SU-DHL-6 (cell line): ENCODE measurements at regions not wholly inside any gene's neighbourhood (a gene's known extent, or its start where the extent isn't known, plus 50 kb on each side); places are given as distances from the start of the nearest gene placed in this dataset.
"Not testable (repeated sequence)": the region's sequence is repeated elsewhere in the genome, so short reads cannot be mapped to it uniquely, and the experiment has no call there.

Experiments
- H2AFZ ChIP-seq: fragments of 200-600 bp; sonication (generic); 2 replicates; pipeline ENCODE4 v1.6.1; 2014; ENCODE audit warnings: low read depth, mild to moderate bottlenecking, moderate library complexity, mixed read lengths, antibody characterized with exemption, low read length; ENCODE audit not compliant: severe bottlenecking
- H3F3A ChIP-seq: fragments of 200-600 bp; shearing (Covaris generic); 2 replicates; pipeline ENCODE4 v1.6.0; 2016; ENCODE audit warnings: antibody characterized with exemption, mild to moderate bottlenecking; ENCODE audit not compliant: insufficient read depth
- H3K27ac ChIP-seq: fragments of 200-600 bp; sonication (generic); 2 replicates; pipeline ENCODE4 v1.5.1; 2016; ENCODE audit warnings: low read depth, mild to moderate bottlenecking, low read length, moderate library complexity, mixed read lengths
- H3K27me3 ChIP-seq: fragments of 200-600 bp; sonication (generic), shearing (Covaris generic); 2 replicates; pipeline ENCODE4 v1.6.0; 2014; ENCODE audit warnings: mild to moderate bottlenecking, low read length
- H3K36me3 ChIP-seq: fragments of 200-600 bp; sonication (generic); 2 replicates; pipeline ENCODE4 v1.6.1; 2014; ENCODE audit warnings: mild to moderate bottlenecking, low read length, mixed read lengths
- H3K4me2 ChIP-seq: fragments of 300-600, 200-600 bp; shearing (Covaris generic), sonication (generic); 2 replicates; pipeline ENCODE4 v1.6.0; 2014; ENCODE audit warnings: low read length, low read depth, mild to moderate bottlenecking; ENCODE audit not compliant: poor library complexity, severe bottlenecking
- H3K4me3 ChIP-seq: fragments of 200-600 bp; sonication (generic); 2 replicates; pipeline ENCODE4 v1.5.1; 2014; ENCODE audit warnings: antibody characterized with exemption, low read length, mild to moderate bottlenecking, mixed read lengths; ENCODE audit not compliant: insufficient read depth, poor library complexity, severe bottlenecking
- H3K79me2 ChIP-seq: fragments of 200-600 bp; sonication (generic); 2 replicates; pipeline ENCODE4 v1.6.1; 2014; ENCODE audit warnings: mild to moderate bottlenecking, low read length, moderate library complexity; ENCODE audit not compliant: insufficient read depth
- H3K9ac ChIP-seq: fragments of 200-600 bp; sonication (generic); 2 replicates; pipeline ENCODE4 v1.7.0; 2014; ENCODE audit warnings: mild to moderate bottlenecking, low read length
- H3K9me2 ChIP-seq: fragments of 200-600 bp; sonication (generic); replicated peaks from 2 replicates; pipeline ENCODE4 v1.6.1; 2014; ENCODE audit warnings: low read length; ENCODE audit not compliant: insufficient read depth
- H3K9me3 ChIP-seq: fragments of 200-600 bp; sonication (generic); 2 replicates; pipeline ENCODE4 v1.6.1; 2014; ENCODE audit warnings: low read length, mixed read lengths; ENCODE audit not compliant: insufficient read depth
- H4K20me1 ChIP-seq: fragments of 200-600 bp; sonication (generic); 2 replicates; pipeline ENCODE4 v1.6.1; 2014; ENCODE audit warnings: low read depth, mild to moderate bottlenecking, antibody characterized with exemption, low read length, moderate library complexity, mixed read lengths
- CTCF ChIP-seq: fragments of 200-600 bp; sonication (generic); IDR thresholded peaks from one replicate; pipeline ENCODE4 v1.5.1; 2017; ENCODE audit warnings: antibody characterized with exemption, mild to moderate bottlenecking, low read length, moderate library complexity; ENCODE audit not compliant: insufficient read depth, poor library complexity, severe bottlenecking
- EZH2phosphoT487 ChIP-seq: fragments of 200-600 bp; sonication (generic), shearing (Covaris generic); conservative IDR thresholded peaks from 2 replicates; pipeline ENCODE4 v1.6.1; 2018; ENCODE audit warnings: mild to moderate bottlenecking, antibody characterized with exemption, low read length, moderate library complexity, mixed read lengths

- Histone ChIP-seq H3K4me3 (no peak overlapping the region), H3K36me3 (no peaks in the 10 kb centered on the region), H2AFZ (no peak overlapping the region), H3K9ac (no peak overlapping the region), H3K27ac (no peak overlapping the region), H3K9me2 (no peaks in the 10 kb centered on the region), H3F3A (no peaks in the 10 kb centered on the region), H3K27me3 (no peaks in the 10 kb centered on the region), H3K79me2 (no peaks in the 10 kb centered on the region), H3K9me3 (no peaks in the 10 kb centered on the region), H3K4me2 (no peak overlapping the region), H4K20me1 (no peaks in the 10 kb centered on the region)
- no peak for TF ChIP-seq EZH2phosphoT487
- TF ChIP-seq CTCF, result no peak
These were observed 424.4 kb upstream of the LMO3 start for GRCh38 chr12:17030338-17030737.

GRCh38 chr12:17028348-17028747 lies 422.4 kb upstream of the LMO3 start:
- Histone ChIP-seq H3K27ac (no peak overlapping the region), H3K9me2 (no peaks in the 10 kb centered on the region), H3F3A (no peaks in the 10 kb centered on the region), H3K27me3 (no peaks in the 10 kb centered on the region), H3K36me3 (no peaks in the 10 kb centered on the region), H4K20me1 (no peaks in the 10 kb centered on the region), H3K79me2 (no peaks in the 10 kb centered on the region), H3K4me2 (no peak overlapping the region), H2AFZ (no peak overlapping the region), H3K4me3 (no peak overlapping the region), H3K9ac (no peak overlapping the region), H3K9me3 (no peaks in the 10 kb centered on the region)
- no peak for TF ChIP-seq EZH2phosphoT487
- TF ChIP-seq CTCF, result no peak

- not testable (repeated sequence) for H3K27ac ChIP-seq, H3K4me3 ChIP-seq, H2AFZ ChIP-seq, H3K4me2 ChIP-seq, H4K20me1 ChIP-seq, H3K9me2 ChIP-seq, H3K27me3 ChIP-seq, H3K36me3 ChIP-seq, H3K9me3 ChIP-seq, H3K9ac ChIP-seq, H3F3A ChIP-seq, H3K79me2 ChIP-seq
These were observed 419.5 kb upstream of the LMO3 start for GRCh38 chr12:17025424-17025823.

DNA sequence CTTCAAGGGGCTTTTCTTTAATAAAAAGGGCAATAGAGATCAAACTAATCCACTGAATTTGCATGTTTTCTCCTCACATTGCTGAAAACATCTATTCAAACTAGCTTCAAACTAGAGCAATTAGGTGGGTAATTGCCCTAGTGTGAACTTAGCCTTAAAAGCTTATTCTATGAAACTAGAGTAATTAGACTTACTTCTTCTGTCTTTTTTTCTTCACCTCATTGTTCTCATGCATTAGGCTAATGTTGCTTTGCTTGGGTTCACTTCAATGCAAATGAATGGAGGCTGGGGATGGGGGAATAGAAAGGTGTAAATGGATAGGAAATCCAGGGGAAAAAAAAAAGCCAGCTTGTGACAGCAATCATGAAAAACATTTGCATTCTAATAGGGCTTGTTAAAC lies 414.8 kb upstream of the LMO3 start:
- Histone ChIP-seq H3K9ac (no peak overlapping the region), H3K4me3 (no peak overlapping the region), H3K4me2 (no peak overlapping the region), H3F3A (no peaks in the 10 kb centered on the region), H3K27ac (no peak overlapping the region), H3K79me2 (no peaks in the 10 kb centered on the region), H4K20me1 (no peaks in the 10 kb centered on the region), H3K9me2 (no peaks in the 10 kb centered on the region), H3K27me3 (no peaks in the 10 kb centered on the region), H3K9me3 (no peaks in the 10 kb centered on the region), H2AFZ (no peak overlapping the region), H3K36me3 (no peaks in the 10 kb centered on the region)
- TF ChIP-seq EZH2phosphoT487, result no peak
- no peak for TF ChIP-seq CTCF
